ENCODE measurements at regions not wholly inside any gene's neighbourhood (a gene's known extent, or its start where the extent isn't known, plus 50 kb on each side); places are given as distances from the start of the nearest gene placed in this dataset.

DNA sequence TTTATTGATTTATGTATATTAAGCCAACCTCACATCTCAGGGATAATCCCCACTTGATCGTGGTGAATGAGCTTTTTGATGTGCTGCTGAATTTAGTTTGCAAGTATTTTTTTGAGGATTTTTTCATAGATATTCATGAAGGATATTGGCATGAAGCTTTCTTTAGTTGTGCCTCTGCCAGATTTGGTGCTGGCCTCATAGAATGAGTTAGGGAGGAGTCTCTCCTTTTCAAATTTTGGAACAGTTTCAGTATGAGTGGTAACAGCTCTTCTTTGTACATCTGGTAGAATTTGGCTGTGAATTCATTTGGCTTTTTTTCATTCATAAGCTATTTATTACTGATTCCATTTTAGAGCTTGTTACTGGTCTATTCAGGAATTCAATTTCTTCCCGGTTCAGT is 197.2 kb upstream of the NDST4 start:
- TF ChIP-seq, protein P1, sequence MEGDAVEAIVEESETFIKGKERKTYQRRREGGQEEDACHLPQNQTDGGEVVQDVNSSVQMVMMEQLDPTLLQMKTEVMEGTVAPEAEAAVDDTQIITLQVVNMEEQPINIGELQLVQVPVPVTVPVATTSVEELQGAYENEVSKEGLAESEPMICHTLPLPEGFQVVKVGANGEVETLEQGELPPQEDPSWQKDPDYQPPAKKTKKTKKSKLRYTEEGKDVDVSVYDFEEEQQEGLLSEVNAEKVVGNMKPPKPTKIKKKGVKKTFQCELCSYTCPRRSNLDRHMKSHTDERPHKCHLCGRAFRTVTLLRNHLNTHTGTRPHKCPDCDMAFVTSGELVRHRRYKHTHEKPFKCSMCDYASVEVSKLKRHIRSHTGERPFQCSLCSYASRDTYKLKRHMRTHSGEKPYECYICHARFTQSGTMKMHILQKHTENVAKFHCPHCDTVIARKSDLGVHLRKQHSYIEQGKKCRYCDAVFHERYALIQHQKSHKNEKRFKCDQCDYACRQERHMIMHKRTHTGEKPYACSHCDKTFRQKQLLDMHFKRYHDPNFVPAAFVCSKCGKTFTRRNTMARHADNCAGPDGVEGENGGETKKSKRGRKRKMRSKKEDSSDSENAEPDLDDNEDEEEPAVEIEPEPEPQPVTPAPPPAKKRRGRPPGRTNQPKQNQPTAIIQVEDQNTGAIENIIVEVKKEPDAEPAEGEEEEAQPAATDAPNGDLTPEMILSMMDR (IDR thresholded peaks at IDR 0.05) = no peak
- TF ChIP-seq POLR2A (IDR thresholded peaks at IDR 0.05) = no peak
